HepG2 (cell line): ENCODE measurements at regions not wholly inside any gene's neighbourhood (a gene's known extent, or its start where the extent isn't known, plus 50 kb on each side); places are given as distances from the start of the nearest gene placed in this dataset.

Experiments used
- ATAD3A ChIP-seq: sonication (generic); formaldehyde crosslinking; IDR thresholded peaks from 2 replicates; pipeline ENCODE4 v1.4.0; 2020; ENCODE audit warnings: missing genetic modification reagents
- EED ChIP-seq: sonication (generic); formaldehyde crosslinking; IDR thresholded peaks from 2 replicates; pipeline ENCODE4 v1.5.0; 2020; ENCODE audit warnings: mild to moderate bottlenecking, missing genetic modification reagents
- GATAD1 ChIP-seq: IDR thresholded peaks from 2 replicates; pipeline ENCODE4 v1.6.1; 2016; ENCODE audit warnings: missing genetic modification reagents, missing compliant biosample characterization
- GATAD2A ChIP-seq: IDR thresholded peaks from 2 replicates; pipeline ENCODE4 v1.6.1; 2016
- HNF4G ChIP-seq, 2 experiments: sonication (generic) in 1 of 2; formaldehyde crosslinking in 1 of 2; IDR thresholded peaks; 2 replicates each; pipeline versions ENCODE4 v1.4.0 to v1.6.1; 2011 to 2020; ENCODE audit warnings: borderline replicate concordance in 2 of 2, low read depth in 2 of 2, mild to moderate bottlenecking in 2 of 2, low read length in 1 of 2, missing genetic modification reagents in 1 of 2, moderate library complexity in 1 of 2
- NR1H2 ChIP-seq: sonication (generic); formaldehyde crosslinking; IDR thresholded peaks from 2 replicates; pipeline ENCODE4 v1.8.1; 2022; ENCODE audit warnings: low read depth, missing genetic modification reagents, borderline replicate concordance
- SETDB1 ChIP-seq: sonication (generic); formaldehyde crosslinking; IDR thresholded peaks from 2 replicates; pipeline ENCODE4 v1.5.1; 2020; ENCODE audit warnings: missing genetic modification reagents, mild to moderate bottlenecking, borderline replicate concordance
- STAG1 ChIP-seq: sonication (generic); formaldehyde crosslinking; IDR thresholded peaks from 2 replicates; pipeline ENCODE4 v1.4.0; 2020; ENCODE audit warnings: missing genetic modification reagents
- ZBTB20 ChIP-seq: sonication (generic); formaldehyde crosslinking; IDR thresholded peaks from 2 replicates; pipeline ENCODE4 v1.8.1; 2023; ENCODE audit warnings: missing genetic modification reagents, low read depth, mild to moderate bottlenecking, borderline replicate concordance
- ZNF567 ChIP-seq: sonication (generic); formaldehyde crosslinking; IDR thresholded peaks from 2 replicates; pipeline ENCODE4 v1.8.1; 2023; ENCODE audit warnings: mild to moderate bottlenecking, missing genetic modification reagents, borderline replicate concordance
- TF ChIP-seq, protein P1 (sequence below): sonication (generic); formaldehyde crosslinking; IDR thresholded peaks from 2 replicates; pipeline ENCODE4 v1.8.1; 2023; ENCODE audit warnings: mild to moderate bottlenecking, moderate library complexity, missing genetic modification reagents
- TF ChIP-seq, protein P2 (sequence below): sonication (generic); formaldehyde crosslinking; IDR thresholded peaks from 2 replicates; pipeline ENCODE4 v1.4.0; 2020; ENCODE audit warnings: missing genetic modification reagents
- TF ChIP-seq, protein P3 (sequence below): sonication (generic); formaldehyde crosslinking; IDR thresholded peaks from 2 replicates; pipeline ENCODE4 v1.8.1; 2023; ENCODE audit warnings: missing genetic modification reagents, mild to moderate bottlenecking, borderline replicate concordance

DNA sequence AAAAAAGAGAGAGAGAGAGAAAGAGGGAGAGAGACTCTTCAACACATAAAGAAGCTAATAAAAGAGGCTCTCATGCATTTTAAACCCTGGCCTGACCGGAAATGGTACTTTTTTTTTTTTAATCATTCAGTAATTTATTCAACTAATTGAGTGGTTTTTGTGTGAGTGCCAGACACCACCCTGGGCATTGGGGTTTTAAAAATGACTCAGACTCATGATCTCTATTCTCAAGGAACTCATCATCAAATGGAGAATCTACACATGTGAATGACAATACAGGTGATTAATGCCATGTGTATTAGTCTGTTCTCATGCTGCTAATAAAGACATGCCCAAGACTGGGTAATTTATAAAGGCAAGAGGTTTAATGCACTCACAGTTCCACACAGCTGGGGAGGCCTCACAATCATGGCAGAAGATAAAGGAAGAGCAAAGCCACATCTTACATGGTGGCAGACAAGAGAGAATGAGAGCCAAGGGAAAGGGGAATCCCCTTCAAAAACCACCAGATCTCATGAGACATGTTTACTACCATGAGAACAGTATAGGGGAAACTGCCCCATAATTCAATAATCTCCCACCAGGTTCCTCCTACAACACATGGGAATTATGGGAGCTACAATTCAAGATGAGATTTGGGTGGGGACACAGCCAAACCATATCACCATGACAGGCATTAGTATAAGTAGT lies 158.5 kb upstream of the AUTS2 start (continued):
- TF ChIP-seq, protein P1, sequence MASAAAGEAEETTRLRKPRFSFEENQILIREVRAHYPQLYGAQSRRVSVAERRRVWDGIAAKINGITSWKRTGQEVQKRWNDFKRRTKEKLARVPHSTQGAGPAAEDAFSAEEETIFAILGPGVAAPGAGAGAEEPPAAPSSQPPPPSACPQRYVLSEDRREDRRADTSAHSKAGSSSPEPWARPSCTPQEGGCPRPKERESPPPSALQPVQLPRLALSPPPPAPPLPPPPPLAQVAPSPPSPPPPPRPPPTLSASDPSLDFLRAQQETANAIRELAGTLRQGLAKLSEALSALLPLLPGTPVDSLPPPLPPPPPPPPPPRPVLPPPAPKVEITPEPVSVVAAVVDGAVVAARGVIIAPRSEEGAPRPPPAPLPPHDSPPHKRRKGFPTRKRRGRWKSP (CRISPR knock-in tag) = no peak
- TF ChIP-seq ATAD3A (CRISPR knock-in tag) = no peak
- TF ChIP-seq, protein P2, sequence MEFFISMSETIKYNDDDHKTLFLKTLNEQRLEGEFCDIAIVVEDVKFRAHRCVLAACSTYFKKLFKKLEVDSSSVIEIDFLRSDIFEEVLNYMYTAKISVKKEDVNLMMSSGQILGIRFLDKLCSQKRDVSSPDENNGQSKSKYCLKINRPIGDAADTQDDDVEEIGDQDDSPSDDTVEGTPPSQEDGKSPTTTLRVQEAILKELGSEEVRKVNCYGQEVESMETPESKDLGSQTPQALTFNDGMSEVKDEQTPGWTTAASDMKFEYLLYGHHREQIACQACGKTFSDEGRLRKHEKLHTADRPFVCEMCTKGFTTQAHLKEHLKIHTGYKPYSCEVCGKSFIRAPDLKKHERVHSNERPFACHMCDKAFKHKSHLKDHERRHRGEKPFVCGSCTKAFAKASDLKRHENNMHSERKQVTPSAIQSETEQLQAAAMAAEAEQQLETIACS (CRISPR knock-in tag) = no peak
- TF ChIP-seq ZNF567 (CRISPR knock-in tag) = no peak
- no peak for TF ChIP-seq NR1H2 (CRISPR knock-in tag)
- TF ChIP-seq ZBTB20 (CRISPR knock-in tag) = no peak
- TF ChIP-seq SETDB1 (CRISPR knock-in tag) = no peak
- TF ChIP-seq GATAD2A (CRISPR knock-in tag) = no peak
- no peak for TF ChIP-seq STAG1
- no peak for TF ChIP-seq GATAD1 (CRISPR knock-in tag)
- TF ChIP-seq HNF4G (IDR thresholded peaks at IDR 0.05; ENCODE audit: borderline replicate concordance, low read depth, low read length) = no peak
- TF ChIP-seq HNF4G (CRISPR knock-in tag; IDR thresholded peaks at IDR 0.05; ENCODE audit: borderline replicate concordance, low read depth) = no peak
- TF ChIP-seq, protein P3, sequence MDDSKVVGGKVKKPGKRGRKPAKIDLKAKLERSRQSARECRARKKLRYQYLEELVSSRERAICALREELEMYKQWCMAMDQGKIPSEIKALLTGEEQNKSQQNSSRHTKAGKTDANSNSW = no peak
- TF ChIP-seq EED = no peak
